ENCODE measurements at regions not wholly inside any gene's neighbourhood (a gene's known extent, or its start where the extent isn't known, plus 50 kb on each side); places are given as distances from the start of the nearest gene placed in this dataset.

DNA sequence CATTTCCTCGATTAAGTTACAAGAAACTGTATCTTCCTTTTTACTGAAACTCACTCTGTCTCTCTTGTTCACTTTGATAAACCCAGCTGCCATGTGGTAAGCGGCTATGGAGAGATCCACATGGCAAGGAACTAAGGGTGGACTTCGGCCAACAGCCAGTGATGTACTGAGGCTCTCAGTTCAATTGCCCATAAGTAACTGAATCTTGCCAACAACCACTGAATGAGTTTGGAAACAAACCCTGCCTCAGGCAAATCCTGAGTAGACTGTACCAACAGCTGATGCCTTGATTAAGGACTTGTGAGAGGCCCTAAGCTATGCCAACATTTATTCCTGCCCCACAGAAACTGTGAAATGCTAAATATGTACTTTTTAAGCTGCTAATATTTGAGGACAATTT lies 433.5 kb downstream of the PLOD2 start:
- TF ChIP-seq POLR2AphosphoS5 (IDR thresholded peaks at IDR 0.05; ENCODE audit: low read depth) (no peak), JUNB (IDR thresholded peaks at IDR 0.05; ENCODE audit: unreplicated experiment) (no peak), EZH2 (IDR thresholded peaks at IDR 0.05; ENCODE audit: low read depth, unreplicated experiment) (no peak), EZH2phosphoT487 (IDR thresholded peaks at IDR 0.05; ENCODE audit: unreplicated experiment) (no peak), CREB1 (CRISPR knock-in tag; IDR thresholded peaks at IDR 0.05; ENCODE audit: low read depth) (no peak), STAT1 (IDR thresholded peaks at IDR 0.05; ENCODE audit: unreplicated experiment) (no peak), ZNF331 (CRISPR knock-in tag; IDR thresholded peaks at IDR 0.05; ENCODE audit: low read depth) (no peak), NANOG (IDR thresholded peaks at IDR 0.05; ENCODE audit: borderline replicate concordance) (no peak)
- TF ChIP-seq, protein P1, sequence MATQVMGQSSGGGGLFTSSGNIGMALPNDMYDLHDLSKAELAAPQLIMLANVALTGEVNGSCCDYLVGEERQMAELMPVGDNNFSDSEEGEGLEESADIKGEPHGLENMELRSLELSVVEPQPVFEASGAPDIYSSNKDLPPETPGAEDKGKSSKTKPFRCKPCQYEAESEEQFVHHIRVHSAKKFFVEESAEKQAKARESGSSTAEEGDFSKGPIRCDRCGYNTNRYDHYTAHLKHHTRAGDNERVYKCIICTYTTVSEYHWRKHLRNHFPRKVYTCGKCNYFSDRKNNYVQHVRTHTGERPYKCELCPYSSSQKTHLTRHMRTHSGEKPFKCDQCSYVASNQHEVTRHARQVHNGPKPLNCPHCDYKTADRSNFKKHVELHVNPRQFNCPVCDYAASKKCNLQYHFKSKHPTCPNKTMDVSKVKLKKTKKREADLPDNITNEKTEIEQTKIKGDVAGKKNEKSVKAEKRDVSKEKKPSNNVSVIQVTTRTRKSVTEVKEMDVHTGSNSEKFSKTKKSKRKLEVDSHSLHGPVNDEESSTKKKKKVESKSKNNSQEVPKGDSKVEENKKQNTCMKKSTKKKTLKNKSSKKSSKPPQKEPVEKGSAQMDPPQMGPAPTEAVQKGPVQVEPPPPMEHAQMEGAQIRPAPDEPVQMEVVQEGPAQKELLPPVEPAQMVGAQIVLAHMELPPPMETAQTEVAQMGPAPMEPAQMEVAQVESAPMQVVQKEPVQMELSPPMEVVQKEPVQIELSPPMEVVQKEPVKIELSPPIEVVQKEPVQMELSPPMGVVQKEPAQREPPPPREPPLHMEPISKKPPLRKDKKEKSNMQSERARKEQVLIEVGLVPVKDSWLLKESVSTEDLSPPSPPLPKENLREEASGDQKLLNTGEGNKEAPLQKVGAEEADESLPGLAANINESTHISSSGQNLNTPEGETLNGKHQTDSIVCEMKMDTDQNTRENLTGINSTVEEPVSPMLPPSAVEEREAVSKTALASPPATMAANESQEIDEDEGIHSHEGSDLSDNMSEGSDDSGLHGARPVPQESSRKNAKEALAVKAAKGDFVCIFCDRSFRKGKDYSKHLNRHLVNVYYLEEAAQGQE (IDR thresholded peaks at IDR 0.05; ENCODE audit: unreplicated experiment), result no peak
- TF ChIP-seq, protein P2, sequence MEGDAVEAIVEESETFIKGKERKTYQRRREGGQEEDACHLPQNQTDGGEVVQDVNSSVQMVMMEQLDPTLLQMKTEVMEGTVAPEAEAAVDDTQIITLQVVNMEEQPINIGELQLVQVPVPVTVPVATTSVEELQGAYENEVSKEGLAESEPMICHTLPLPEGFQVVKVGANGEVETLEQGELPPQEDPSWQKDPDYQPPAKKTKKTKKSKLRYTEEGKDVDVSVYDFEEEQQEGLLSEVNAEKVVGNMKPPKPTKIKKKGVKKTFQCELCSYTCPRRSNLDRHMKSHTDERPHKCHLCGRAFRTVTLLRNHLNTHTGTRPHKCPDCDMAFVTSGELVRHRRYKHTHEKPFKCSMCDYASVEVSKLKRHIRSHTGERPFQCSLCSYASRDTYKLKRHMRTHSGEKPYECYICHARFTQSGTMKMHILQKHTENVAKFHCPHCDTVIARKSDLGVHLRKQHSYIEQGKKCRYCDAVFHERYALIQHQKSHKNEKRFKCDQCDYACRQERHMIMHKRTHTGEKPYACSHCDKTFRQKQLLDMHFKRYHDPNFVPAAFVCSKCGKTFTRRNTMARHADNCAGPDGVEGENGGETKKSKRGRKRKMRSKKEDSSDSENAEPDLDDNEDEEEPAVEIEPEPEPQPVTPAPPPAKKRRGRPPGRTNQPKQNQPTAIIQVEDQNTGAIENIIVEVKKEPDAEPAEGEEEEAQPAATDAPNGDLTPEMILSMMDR (conservative IDR thresholded peaks at IDR 0.05; ENCODE audit: low read depth in 2 of 2), result no peak
- TF ChIP-seq, protein P3, sequence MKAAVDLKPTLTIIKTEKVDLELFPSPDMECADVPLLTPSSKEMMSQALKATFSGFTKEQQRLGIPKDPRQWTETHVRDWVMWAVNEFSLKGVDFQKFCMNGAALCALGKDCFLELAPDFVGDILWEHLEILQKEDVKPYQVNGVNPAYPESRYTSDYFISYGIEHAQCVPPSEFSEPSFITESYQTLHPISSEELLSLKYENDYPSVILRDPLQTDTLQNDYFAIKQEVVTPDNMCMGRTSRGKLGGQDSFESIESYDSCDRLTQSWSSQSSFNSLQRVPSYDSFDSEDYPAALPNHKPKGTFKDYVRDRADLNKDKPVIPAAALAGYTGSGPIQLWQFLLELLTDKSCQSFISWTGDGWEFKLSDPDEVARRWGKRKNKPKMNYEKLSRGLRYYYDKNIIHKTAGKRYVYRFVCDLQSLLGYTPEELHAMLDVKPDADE (IDR thresholded peaks at IDR 0.05), result no peak
